HEK293 (cell line): ENCODE measurements at regions not wholly inside any gene's neighbourhood (a gene's known extent, or its start where the extent isn't known, plus 50 kb on each side); places are given as distances from the start of the nearest gene placed in this dataset.

Source experiments
- KLF9 ChIP-seq: fragments of 450-650 bp; formaldehyde crosslinking; IDR thresholded peaks from 2 replicates; pipeline ENCODE4 v1.5.1; 2016; ENCODE audit warnings: missing biosample characterization, missing genetic modification characterization, low read depth
- RBAK ChIP-seq: fragments of 450-650 bp; formaldehyde crosslinking; IDR thresholded peaks from 2 replicates; pipeline ENCODE4 v1.5.1; 2016; ENCODE audit warnings: missing biosample characterization, missing genetic modification characterization
- ZBTB20 ChIP-seq: fragments of 450-650 bp; formaldehyde crosslinking; IDR thresholded peaks from 2 replicates; pipeline ENCODE4 v1.5.1; 2016; ENCODE audit warnings: missing biosample characterization, missing genetic modification characterization
- ZNF133 ChIP-seq: fragments of 450-650 bp; formaldehyde crosslinking; IDR thresholded peaks from 2 replicates; pipeline ENCODE4 v1.5.1; 2016; ENCODE audit warnings: missing biosample characterization, missing genetic modification characterization
- ZNF664 ChIP-seq: fragments of 450-650 bp; formaldehyde crosslinking; IDR thresholded peaks from 2 replicates; pipeline ENCODE4 v1.5.1; 2016; ENCODE audit warnings: missing biosample characterization, missing genetic modification characterization
- ZNF747 ChIP-seq: fragments of 450-650 bp; formaldehyde crosslinking; IDR thresholded peaks from 2 replicates; pipeline ENCODE4 v1.5.1; 2016; ENCODE audit warnings: missing biosample characterization, missing genetic modification characterization
- TF ChIP-seq, protein P1 (sequence below): fragments of 450-650 bp; formaldehyde crosslinking; IDR thresholded peaks from 2 replicates; pipeline ENCODE4 v1.5.1; 2016; ENCODE audit warnings: missing biosample characterization, missing genetic modification characterization
- TF ChIP-seq, protein P2 (sequence below): fragments of 450-650 bp; formaldehyde crosslinking; IDR thresholded peaks from 2 replicates; pipeline ENCODE4 v1.5.1; 2016; ENCODE audit warnings: missing biosample characterization, missing genetic modification characterization
- TF ChIP-seq, protein P3 (sequence below): fragments of 450-650 bp; IDR thresholded peaks from 2 replicates; pipeline ENCODE4 v1.5.1; 2018; ENCODE audit warnings: missing biosample characterization, missing genetic modification characterization
- TF ChIP-seq, protein P4 (sequence below): fragments of 450-650 bp; formaldehyde crosslinking; IDR thresholded peaks from 2 replicates; pipeline ENCODE4 v1.5.1; 2016; ENCODE audit warnings: missing biosample characterization, missing genetic modification characterization, borderline replicate concordance
- TF ChIP-seq, protein P5 (sequence below): fragments of 450-650 bp; formaldehyde crosslinking; IDR thresholded peaks from 2 replicates; pipeline ENCODE4 v1.5.1; 2016; ENCODE audit warnings: missing biosample characterization, missing genetic modification characterization, low read depth

DNA sequence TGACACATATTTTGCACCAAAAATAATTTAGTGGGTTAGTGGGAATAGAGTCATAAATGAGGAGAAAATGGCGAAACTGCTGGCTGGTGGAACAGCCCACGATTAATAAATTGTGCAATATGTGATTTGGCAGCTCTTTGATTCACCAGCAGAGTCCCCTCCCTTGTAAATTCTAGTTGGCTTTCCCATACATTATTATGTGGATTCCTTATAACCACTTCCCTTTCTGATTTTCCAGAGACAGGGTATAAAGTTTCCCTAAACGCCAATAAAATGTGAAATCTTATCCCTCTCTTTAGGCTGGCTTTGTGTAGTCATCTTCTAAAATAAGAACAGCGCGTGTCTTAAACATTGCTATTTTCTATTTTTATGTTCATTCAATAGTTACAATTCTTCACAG lies 149.4 kb upstream of the FERD3L start:
- TF ChIP-seq ZBTB20 (tag by site-specific recombination) = no peak
- TF ChIP-seq, protein P1, sequence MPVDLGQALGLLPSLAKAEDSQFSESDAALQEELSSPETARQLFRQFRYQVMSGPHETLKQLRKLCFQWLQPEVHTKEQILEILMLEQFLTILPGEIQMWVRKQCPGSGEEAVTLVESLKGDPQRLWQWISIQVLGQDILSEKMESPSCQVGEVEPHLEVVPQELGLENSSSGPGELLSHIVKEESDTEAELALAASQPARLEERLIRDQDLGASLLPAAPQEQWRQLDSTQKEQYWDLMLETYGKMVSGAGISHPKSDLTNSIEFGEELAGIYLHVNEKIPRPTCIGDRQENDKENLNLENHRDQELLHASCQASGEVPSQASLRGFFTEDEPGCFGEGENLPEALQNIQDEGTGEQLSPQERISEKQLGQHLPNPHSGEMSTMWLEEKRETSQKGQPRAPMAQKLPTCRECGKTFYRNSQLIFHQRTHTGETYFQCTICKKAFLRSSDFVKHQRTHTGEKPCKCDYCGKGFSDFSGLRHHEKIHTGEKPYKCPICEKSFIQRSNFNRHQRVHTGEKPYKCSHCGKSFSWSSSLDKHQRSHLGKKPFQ = no peak
- TF ChIP-seq, protein P2, sequence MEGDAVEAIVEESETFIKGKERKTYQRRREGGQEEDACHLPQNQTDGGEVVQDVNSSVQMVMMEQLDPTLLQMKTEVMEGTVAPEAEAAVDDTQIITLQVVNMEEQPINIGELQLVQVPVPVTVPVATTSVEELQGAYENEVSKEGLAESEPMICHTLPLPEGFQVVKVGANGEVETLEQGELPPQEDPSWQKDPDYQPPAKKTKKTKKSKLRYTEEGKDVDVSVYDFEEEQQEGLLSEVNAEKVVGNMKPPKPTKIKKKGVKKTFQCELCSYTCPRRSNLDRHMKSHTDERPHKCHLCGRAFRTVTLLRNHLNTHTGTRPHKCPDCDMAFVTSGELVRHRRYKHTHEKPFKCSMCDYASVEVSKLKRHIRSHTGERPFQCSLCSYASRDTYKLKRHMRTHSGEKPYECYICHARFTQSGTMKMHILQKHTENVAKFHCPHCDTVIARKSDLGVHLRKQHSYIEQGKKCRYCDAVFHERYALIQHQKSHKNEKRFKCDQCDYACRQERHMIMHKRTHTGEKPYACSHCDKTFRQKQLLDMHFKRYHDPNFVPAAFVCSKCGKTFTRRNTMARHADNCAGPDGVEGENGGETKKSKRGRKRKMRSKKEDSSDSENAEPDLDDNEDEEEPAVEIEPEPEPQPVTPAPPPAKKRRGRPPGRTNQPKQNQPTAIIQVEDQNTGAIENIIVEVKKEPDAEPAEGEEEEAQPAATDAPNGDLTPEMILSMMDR = no peak
- TF ChIP-seq RBAK = no peak
- TF ChIP-seq ZNF747 (tag by site-specific recombination) = no peak
- TF ChIP-seq, protein P3, sequence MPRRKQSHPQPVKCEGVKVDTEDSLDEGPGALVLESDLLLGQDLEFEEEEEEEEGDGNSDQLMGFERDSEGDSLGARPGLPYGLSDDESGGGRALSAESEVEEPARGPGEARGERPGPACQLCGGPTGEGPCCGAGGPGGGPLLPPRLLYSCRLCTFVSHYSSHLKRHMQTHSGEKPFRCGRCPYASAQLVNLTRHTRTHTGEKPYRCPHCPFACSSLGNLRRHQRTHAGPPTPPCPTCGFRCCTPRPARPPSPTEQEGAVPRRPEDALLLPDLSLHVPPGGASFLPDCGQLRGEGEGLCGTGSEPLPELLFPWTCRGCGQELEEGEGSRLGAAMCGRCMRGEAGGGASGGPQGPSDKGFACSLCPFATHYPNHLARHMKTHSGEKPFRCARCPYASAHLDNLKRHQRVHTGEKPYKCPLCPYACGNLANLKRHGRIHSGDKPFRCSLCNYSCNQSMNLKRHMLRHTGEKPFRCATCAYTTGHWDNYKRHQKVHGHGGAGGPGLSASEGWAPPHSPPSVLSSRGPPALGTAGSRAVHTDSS (tag by site-specific recombination) = no peak
- no peak for TF ChIP-seq ZNF133 (tag by site-specific recombination)
- TF ChIP-seq, protein P4, sequence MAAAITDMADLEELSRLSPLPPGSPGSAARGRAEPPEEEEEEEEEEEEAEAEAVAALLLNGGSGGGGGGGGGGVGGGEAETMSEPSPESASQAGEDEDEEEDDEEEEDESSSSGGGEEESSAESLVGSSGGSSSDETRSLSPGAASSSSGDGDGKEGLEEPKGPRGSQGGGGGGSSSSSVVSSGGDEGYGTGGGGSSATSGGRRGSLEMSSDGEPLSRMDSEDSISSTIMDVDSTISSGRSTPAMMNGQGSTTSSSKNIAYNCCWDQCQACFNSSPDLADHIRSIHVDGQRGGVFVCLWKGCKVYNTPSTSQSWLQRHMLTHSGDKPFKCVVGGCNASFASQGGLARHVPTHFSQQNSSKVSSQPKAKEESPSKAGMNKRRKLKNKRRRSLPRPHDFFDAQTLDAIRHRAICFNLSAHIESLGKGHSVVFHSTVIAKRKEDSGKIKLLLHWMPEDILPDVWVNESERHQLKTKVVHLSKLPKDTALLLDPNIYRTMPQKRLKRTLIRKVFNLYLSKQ = no peak
- TF ChIP-seq ZNF664 (tag by site-specific recombination) = no peak
- TF ChIP-seq, protein P5, sequence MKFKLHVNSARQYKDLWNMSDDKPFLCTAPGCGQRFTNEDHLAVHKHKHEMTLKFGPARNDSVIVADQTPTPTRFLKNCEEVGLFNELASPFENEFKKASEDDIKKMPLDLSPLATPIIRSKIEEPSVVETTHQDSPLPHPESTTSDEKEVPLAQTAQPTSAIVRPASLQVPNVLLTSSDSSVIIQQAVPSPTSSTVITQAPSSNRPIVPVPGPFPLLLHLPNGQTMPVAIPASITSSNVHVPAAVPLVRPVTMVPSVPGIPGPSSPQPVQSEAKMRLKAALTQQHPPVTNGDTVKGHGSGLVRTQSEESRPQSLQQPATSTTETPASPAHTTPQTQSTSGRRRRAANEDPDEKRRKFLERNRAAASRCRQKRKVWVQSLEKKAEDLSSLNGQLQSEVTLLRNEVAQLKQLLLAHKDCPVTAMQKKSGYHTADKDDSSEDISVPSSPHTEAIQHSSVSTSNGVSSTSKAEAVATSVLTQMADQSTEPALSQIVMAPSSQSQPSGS = no peak
- no peak for TF ChIP-seq KLF9 (tag by site-specific recombination)
